ENCODE measurements at regions not wholly inside any gene's neighbourhood (a gene's known extent, or its start where the extent isn't known, plus 50 kb on each side); places are given as distances from the start of the nearest gene placed in this dataset.

DNA sequence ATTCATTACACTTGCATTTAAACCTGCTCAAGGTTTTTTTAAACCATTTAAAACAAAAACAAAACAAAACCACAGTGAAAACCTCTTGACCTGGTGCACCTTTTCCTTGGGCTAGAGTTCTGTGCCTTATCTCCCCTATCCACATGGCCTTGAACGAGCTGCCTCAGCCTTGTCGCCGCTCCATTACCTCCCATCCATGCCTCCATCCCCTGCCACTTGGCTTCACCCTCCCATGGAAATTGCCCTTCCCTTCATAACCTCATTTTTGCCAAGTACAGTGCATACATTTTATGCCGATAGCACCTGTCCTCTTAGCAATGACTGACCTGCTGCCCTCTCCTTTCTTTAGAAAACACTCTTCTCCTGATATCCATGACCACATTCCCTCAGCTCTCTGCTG lies 188.6 kb upstream of the ASIC2 start:
- DNase-seq, result no peak

GRCh38 chr17:33482636-33483035 lies 189.5 kb upstream of the ASIC2 start:
- DNase-seq, result no peak

DNA sequence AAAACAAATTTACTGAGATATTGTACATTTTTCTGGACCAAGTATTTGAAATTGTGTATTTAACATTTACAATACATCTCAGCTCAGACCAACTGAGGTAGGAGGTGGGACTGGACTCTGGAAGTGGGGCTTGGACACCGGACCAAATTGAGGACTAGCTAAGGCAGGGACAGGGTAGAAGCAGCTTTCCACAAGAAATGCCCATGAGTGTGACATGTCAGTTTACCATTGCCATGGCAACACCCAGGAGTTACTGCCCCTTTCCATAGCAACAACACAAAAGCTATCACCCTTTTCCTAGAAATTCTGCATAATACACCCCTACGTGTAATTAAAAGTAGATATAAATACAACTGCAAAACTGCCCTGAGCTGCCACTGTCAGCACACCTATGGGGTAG lies 191.5 kb upstream of the ASIC2 start:
- DNase-seq, result no peak

- no peak for DNase-seq
Measured at GRCh38 chr17:33486135-33486885, 193.2 kb upstream of the ASIC2 start.

DNA sequence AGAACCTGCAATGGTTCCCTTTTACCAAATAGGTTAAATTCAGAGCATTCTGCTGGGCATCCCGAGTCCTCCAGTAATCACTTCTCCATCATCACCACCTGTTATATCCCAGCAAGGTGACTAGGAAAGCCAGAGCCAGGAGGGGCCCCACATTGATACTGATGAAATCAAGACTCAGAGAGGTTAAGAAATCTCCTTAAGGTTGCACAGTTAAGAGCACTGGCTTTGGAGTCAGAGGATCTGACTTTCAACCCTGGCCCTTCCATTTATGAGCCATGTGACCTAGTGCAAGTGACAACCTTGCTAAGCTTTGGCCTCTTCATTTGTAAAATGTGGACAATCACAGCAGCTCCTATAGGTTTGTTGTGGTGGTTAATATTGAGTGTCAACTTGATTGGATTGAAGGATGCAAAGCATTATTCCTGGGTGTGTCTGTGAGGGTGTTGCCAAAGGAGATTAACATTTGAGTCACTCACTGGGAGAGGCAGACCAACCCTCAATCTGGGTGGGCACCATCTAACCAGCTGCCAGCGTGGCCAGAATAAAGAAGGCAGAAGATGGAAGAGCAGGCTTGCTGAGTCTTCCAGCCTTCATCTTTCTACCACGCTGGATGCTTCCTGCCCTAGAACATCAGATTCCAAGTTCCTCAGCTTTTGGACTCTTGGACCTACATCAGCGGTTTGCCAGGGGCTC lies 194.2 kb upstream of the ASIC2 start:
- no peak for DNase-seq

DNA sequence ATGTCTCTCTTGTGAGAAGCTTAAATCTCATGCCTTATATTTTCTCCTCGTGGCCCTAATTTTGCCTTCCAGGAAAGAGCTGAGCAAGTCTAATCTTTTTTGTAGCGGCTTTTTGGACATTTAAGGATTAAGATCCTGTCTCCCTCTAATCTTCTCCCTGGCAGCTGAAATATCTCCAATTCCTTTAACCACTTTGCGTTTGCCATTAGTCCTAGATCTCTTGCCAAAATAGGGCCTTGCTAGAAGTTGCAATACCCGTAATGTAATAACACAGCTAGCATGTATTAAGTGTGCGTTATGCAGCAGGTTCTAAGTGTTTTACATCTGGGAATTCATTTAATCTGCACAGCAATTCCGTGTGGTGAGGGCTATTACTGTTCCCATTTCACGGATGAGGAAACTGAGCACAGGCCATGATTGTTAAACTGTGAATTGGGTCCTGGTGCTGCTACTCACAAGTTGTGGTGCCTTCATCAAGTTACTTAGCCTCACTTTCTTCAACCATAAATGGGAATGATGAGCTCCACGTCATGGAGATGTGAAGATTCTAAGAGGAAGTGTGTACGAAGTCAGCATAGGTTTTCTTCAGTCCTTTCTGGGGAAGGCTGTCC lies 198.9 kb upstream of the ASIC2 start:
- no peak for DNase-seq

DNA sequence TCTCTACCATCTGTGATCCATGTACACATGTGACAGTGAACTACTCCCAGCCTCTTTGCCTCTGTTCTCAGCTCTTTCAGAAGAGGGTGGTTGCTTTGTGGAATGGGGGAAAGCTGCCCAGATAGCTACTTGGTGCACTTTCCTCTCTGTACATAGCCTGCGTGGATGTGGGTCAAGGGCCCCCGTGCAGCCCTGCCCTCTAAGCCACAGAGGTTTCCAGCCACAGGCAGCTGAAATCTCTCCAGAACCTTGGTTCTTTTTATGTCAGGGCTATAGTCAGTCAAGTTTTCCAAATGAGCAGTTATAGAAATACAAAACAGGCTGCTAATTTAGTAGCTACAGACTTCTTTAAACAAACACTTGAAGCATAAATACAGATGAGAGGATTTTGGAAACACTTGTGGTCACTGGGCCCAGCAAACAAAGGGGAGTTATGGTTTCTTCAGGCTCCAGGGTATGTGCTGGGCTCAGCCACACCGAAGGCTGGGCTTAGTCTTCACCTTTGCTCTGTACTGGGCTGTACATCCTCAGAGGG lies 199.7 kb upstream of the ASIC2 start:
- no peak for DNase-seq

- no peak for DNase-seq
Measured at GRCh38 chr17:33493566-33493965, 200.5 kb upstream of the ASIC2 start.

DNA sequence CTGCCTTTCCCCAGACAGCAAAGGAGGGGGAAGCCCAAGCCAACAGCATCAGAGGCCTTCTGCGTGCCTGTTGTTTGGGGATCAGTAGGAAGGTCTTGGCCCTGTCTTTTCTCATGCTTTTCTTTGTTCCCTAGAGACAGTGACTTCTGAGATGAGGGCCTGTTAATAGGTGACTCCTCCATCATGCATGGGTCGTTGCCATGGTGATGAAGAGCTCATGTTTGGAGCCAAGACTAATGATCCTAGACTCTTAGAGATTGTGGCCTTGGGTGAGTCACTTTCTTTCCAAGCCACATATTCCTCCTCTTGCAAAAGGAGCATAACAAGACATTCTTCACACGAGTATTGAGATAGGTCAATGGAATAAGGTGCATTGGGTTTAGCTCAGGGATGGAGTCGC lies 201.1 kb upstream of the ASIC2 start:
- no peak for DNase-seq

DNA sequence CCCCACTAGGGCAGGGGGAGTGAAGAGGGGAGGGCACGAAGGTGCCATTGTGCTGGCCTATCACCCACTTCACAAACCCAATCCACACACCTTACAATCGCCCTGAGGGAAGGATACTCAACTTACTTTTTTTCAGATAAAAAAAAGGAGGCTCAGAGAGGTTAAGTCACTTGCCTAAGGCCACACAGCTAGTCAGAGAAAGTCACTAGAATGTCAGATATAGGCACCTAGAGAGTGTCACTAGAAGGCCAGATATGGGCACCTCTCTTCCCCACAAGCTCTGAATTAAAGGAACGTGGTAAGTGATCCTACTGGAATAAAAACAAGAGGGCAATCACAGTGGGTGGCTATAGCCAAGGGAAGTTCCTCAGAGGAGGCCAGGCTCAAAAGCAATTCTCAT lies 204.5 kb upstream of the ASIC2 start:
- DNase-seq, result no peak

DNA sequence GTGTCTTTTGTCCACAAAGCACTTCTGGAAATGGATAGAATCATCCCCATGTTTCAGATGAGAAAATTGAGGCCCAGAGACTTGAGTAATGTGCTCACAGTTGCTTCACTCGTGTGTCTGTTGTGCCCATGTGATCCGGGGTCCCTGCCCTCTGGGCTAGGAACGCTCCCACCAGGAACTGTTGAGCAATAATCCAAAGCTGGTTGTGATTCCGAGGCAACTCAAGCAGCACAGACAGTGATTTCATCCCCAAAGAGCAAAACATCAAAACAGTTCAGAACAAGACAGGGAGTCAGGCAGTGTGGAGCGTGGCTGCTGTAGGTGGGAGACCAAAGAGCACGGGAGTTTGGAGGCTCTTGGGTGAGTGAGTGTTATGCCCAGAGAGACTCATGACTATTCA lies 205.0 kb upstream of the ASIC2 start:
- no peak for DNase-seq

DNA sequence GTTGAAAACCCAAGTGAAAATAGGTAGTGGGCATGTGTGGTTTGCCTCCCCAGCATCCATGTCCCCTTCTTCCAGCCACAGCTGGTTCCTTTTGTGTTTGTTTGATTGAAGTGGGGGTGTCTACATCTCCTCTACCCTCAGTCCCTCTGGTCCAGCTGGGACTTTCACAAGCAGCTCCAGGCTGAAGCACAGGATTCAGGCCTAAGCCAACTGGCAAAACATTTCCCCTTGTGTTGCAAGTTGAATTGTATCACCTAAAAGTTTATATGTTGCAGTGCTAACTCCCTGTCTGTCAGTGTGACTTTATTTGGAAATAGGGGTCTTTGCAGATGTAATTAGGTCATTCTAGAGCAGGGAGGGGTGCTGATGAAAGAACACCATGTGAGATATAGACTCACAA lies 205.9 kb upstream of the ASIC2 start:
- no peak for DNase-seq

- no peak for DNase-seq
Measured at GRCh38 chr17:33500151-33500550, 207.1 kb upstream of the ASIC2 start.

DNA sequence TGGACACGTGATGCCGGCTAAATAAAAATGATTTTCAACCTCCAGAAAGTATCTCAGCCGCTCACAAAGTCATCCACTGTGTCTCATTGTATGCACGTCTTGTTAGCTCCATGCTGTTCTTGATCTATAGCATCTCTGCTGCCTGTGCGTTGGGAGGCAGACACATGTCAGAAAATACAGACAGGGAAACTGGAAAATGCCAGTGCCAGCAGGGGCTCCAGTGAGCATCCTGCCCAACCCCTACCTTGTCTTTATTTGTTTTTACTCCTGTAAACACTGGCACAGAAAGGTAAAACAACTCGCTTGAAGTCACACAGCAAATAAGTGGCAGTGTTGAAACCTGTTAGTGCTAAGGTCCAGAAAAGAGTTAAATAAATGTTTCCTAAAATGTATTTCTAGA lies 208.1 kb upstream of the ASIC2 start:
- no peak for DNase-seq

- no peak for DNase-seq
Measured at GRCh38 chr17:33504571-33504970, 211.5 kb upstream of the ASIC2 start.

GRCh38 chr17:33506889-33507650 lies 214.0 kb upstream of the ASIC2 start:
- no peak for DNase-seq

- DNase-seq, result no peak
Measured at GRCh38 chr17:33508215-33508614, 215.1 kb upstream of the ASIC2 start.

- no peak for DNase-seq
Measured at GRCh38 chr17:33509331-33509730, 216.2 kb upstream of the ASIC2 start.

- no peak for DNase-seq
Measured at GRCh38 chr17:33511670-33512069, 218.6 kb upstream of the ASIC2 start.

- DNase-seq, result no peak
Measured at GRCh38 chr17:33512113-33512512, 219.0 kb upstream of the ASIC2 start.

DNA sequence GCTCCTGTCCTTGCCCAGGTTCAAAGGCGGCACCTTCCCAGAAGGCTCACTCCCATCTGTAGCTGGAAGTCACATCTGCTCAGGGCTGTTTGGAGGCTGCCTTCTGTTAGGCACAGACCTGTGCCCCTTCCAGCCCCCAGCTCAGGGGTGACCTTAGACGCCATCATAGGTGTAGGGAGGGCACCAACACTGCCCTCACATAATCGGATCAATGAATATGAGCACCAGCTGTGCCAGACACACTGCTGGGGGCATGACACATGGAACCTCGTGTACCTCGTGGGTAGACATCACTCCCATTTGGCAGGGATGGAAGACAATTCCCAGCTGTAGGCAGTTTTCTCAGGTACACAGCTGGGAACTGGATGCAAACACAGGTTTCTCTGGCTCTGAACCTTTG lies 220.7 kb upstream of the ASIC2 start:
- DNase-seq, result no peak

DNA sequence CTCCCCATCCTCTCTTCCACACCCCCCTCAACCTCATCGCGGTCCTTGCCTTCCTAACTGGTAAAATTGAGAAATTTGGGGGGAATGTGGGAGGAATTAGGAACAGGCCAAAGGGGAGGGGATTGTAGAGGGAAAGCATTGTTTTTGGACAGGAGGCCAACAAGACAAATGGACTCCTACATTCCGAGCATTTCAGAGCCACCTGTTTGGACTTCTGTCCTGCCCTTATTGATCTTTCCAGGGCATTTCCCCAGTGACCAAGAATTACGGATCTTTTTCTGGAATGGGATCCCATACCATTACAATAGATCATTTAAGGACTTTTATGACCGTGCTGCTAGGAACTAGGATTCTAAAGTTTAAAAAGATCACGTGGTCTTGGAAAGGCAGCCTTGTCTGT lies 221.3 kb upstream of the ASIC2 start:
- no peak for DNase-seq

DNA sequence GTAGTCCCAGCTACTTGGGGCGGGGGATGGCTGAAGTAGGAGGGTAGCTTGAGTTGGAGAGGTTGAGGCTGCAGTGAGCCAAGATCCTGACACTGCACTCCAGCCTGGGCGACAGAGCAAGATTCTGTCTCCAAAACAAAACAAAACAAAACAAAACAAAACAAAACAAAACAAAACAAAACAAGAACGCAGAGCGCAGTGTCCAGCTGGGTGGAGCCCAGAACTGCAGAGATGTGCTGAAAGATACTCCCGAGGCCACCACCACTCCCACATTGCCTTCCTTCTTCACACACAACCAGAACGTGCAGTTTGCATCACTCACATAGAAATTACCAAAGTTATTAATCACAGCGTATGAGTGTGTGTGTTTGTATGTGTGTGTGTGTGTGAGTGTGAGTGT lies 222.9 kb upstream of the ASIC2 start:
- DNase-seq, result no peak
